ENCODE measurements at regions not wholly inside any gene's neighbourhood (a gene's known extent, or its start where the extent isn't known, plus 50 kb on each side); places are given as distances from the start of the nearest gene placed in this dataset.

DNA sequence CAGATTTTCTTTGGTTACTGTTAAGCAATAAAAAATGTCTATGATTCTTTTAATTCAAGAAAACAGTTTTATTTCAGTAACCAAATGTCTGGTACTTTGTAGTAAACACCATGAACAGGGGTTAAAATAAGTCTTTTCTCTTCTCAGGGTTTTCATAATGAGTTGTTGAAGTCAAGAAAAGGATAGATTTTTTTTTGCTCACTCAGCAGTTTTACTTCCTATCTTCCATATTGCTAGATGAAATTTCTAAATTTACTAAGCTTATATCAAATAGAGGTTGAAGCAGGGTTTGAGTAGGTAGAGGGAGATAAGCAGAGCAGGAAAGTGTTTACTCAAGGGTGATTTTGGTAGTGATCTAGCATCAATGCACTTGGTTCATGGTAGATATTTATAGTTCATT, 1031.3 kb downstream of the C4orf33 start:
- no peak overlapping the region for H3K4me2 ChIP-seq (ENCODE audit: low read length)
- no peaks in the 10 kb centered on the region for H3K79me2 ChIP-seq (ENCODE audit: low read length)
- no peaks in the 10 kb centered on the region for H3K36me3 ChIP-seq (replicated peaks; ENCODE audit: low read depth, low read length)
- H3K27me3 ChIP-seq (ENCODE audit: low read depth, low read length) = no peaks in the 10 kb centered on the region
- H3K9ac ChIP-seq (ENCODE audit: low read length) = no peak overlapping the region
- no peak overlapping the region for H3K27ac ChIP-seq (ENCODE audit: low read length)
- no peaks in the 10 kb centered on the region for H3K9me3 ChIP-seq (ENCODE audit: insufficient read depth, low read length)
- H4K20me1 ChIP-seq (ENCODE audit: insufficient read depth, low read length) = no peaks in the 10 kb centered on the region
- no peak overlapping the region for H3K4me3 ChIP-seq (ENCODE audit: low read length)
- peaks cover 15% of the 10 kb centered on the region for H3K4me1 ChIP-seq (ENCODE audit: low read length)
- H2AFZ ChIP-seq (ENCODE audit: low read depth, low read length) = no peak overlapping the region
- no peak for TF ChIP-seq EZH2phosphoT487 (IDR thresholded peaks at IDR 0.05; ENCODE audit: low read depth)
- TF ChIP-seq, protein P1, sequence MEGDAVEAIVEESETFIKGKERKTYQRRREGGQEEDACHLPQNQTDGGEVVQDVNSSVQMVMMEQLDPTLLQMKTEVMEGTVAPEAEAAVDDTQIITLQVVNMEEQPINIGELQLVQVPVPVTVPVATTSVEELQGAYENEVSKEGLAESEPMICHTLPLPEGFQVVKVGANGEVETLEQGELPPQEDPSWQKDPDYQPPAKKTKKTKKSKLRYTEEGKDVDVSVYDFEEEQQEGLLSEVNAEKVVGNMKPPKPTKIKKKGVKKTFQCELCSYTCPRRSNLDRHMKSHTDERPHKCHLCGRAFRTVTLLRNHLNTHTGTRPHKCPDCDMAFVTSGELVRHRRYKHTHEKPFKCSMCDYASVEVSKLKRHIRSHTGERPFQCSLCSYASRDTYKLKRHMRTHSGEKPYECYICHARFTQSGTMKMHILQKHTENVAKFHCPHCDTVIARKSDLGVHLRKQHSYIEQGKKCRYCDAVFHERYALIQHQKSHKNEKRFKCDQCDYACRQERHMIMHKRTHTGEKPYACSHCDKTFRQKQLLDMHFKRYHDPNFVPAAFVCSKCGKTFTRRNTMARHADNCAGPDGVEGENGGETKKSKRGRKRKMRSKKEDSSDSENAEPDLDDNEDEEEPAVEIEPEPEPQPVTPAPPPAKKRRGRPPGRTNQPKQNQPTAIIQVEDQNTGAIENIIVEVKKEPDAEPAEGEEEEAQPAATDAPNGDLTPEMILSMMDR (IDR thresholded peaks at IDR 0.05; ENCODE audit: low read depth, low read length) = no peak

DNA sequence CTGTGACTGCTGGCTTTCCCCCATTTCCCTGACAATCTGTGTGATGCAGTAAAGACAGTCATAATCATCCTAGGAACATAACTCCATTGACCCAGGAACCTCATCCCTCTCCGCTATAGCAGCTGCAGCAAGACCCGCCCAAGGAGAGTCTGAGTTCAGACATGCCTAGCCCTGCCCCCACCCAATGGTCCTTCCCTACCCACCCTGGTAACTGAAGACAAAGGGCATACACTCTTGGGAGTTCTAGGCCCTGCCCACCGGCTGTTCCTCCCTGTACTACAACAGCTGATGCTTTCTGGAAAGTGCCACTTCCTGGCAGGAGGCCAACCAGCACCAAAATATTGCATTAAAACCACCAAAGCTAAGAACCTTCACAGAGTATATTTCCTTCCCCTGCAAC, 1035.6 kb downstream of the C4orf33 start:
- H3K4me3 ChIP-seq (ENCODE audit: low read length) = no peak overlapping the region
- no peaks in the 10 kb centered on the region for H3K79me2 ChIP-seq (ENCODE audit: low read length)
- H3K9ac ChIP-seq (ENCODE audit: low read length) = no peak overlapping the region
- no peak overlapping the region for H3K27ac ChIP-seq (ENCODE audit: low read length)
- no peak overlapping the region for H2AFZ ChIP-seq (ENCODE audit: low read depth, low read length)
- TF ChIP-seq, protein P1 (IDR thresholded peaks at IDR 0.05; ENCODE audit: low read depth, low read length) = no peak
- no peak for TF ChIP-seq EZH2phosphoT487 (IDR thresholded peaks at IDR 0.05; ENCODE audit: low read depth)
- no peak overlapping the region for H3K4me2 ChIP-seq (ENCODE audit: low read length)
- no peaks in the 10 kb centered on the region for H3K9me3 ChIP-seq (ENCODE audit: insufficient read depth, low read length)
- H4K20me1 ChIP-seq (ENCODE audit: insufficient read depth, low read length) = no peaks in the 10 kb centered on the region
- no peaks in the 10 kb centered on the region for H3K4me1 ChIP-seq (ENCODE audit: low read length)
- no peaks in the 10 kb centered on the region for H3K27me3 ChIP-seq (ENCODE audit: low read depth, low read length)
- H3K36me3 ChIP-seq (replicated peaks; ENCODE audit: low read depth, low read length) = no peaks in the 10 kb centered on the region

DNA sequence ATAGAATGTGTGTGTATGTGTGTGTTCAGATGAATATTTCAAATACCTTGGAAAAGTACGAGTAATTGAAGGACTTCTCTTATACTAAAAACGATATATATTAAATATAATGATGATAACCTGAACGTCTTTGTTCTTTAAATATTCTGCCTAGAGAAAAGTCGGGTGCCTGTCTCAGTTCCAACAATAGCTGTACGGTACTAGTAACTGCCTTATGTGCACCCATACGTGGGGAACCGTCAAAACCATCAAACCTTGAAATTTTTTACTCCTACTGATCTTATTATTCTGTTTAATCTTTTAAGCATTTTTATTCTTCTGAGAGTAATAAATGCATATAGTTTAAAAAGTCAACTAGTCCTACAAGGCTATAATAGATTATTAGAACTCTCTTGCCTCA, 1045.7 kb downstream of the C4orf33 start:
- Histone ChIP-seq H3K4me3 (ENCODE audit: low read length) (no peak overlapping the region), H2AFZ (ENCODE audit: low read depth, low read length) (no peak overlapping the region), H3K4me1 (ENCODE audit: low read length) (no peaks in the 10 kb centered on the region), H3K9ac (ENCODE audit: low read length) (no peak overlapping the region), H3K79me2 (ENCODE audit: low read length) (no peaks in the 10 kb centered on the region), H3K27ac (ENCODE audit: low read length) (no peak overlapping the region), H3K4me2 (ENCODE audit: low read length) (no peak overlapping the region), H3K9me3 (ENCODE audit: insufficient read depth, low read length) (no peaks in the 10 kb centered on the region), H3K36me3 (replicated peaks; ENCODE audit: low read depth, low read length) (no peaks in the 10 kb centered on the region), H4K20me1 (ENCODE audit: insufficient read depth, low read length) (no peaks in the 10 kb centered on the region), H3K27me3 (ENCODE audit: low read depth, low read length) (no peaks in the 10 kb centered on the region)
- no peak for TF ChIP-seq EZH2phosphoT487 (IDR thresholded peaks at IDR 0.05; ENCODE audit: low read depth)
- TF ChIP-seq, protein P1 (IDR thresholded peaks at IDR 0.05; ENCODE audit: low read depth, low read length) = no peak

DNA sequence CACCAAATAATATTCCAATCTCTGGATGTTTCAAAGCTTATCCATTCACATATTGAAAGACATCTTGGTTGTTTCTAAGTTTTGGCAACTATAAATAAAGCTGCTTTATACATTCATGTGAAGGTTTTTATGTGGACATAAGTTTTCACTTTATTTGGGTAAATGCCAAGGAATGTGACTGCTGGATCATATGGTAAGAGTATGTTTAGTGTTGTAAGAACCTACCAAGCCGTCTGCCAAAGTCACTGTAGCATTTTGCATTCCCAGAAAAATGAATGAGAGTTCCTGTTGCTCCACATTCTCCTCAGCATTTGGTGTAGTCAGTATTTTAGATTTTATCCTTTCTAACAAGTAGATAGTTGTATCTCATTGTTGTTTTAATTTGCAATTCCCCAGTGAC, 1047.7 kb downstream of the C4orf33 start:
- no peaks in the 10 kb centered on the region for H3K79me2 ChIP-seq (ENCODE audit: low read length)
- no peak for TF ChIP-seq EZH2phosphoT487 (IDR thresholded peaks at IDR 0.05; ENCODE audit: low read depth)
- TF ChIP-seq, protein P1 (IDR thresholded peaks at IDR 0.05; ENCODE audit: low read depth, low read length) = no peak
- H3K4me3 ChIP-seq (ENCODE audit: low read length) = no peak overlapping the region
- no peaks in the 10 kb centered on the region for H3K9me3 ChIP-seq (ENCODE audit: insufficient read depth, low read length)
- H2AFZ ChIP-seq (ENCODE audit: low read depth, low read length) = no peak overlapping the region
- H3K4me2 ChIP-seq (ENCODE audit: low read length) = no peak overlapping the region
- H4K20me1 ChIP-seq (ENCODE audit: insufficient read depth, low read length) = no peaks in the 10 kb centered on the region
- H3K27me3 ChIP-seq (ENCODE audit: low read depth, low read length) = no peaks in the 10 kb centered on the region
- H3K36me3 ChIP-seq (replicated peaks; ENCODE audit: low read depth, low read length) = no peaks in the 10 kb centered on the region
- no peaks in the 10 kb centered on the region for H3K4me1 ChIP-seq (ENCODE audit: low read length)
- H3K9ac ChIP-seq (ENCODE audit: low read length) = no peak overlapping the region
- H3K27ac ChIP-seq (ENCODE audit: low read length) = no peak overlapping the region

All from OCI-LY3 (cell line).